ENCODE measurements at regions not wholly inside any gene's neighbourhood (a gene's known extent, or its start where the extent isn't known, plus 50 kb on each side); places are given as distances from the start of the nearest gene placed in this dataset.

DNA sequence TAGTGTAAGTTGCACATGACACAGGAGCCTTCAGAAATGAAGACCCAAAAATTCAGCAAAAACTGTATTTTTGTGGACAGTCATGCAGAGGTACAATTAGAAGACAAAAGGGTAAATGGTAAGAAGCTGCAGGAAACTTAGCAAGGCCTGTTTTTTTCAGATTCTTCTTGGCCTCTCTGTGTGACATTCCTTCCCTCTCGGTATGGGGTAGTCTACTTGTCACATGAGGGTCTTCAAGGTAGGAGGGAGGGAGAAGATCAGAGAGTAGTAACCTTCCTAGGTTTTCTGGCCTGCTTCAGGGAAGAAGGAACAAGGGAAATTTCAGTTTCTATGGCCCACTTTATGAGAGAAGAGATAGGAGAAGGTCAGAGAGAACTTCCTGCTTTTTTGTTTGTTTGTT, 230.4 kb upstream of the PPP1R2C start:
- DNase-seq (ENCODE audit: low read depth, low spot score), result peak; percentile 25

GRCh38 chrX:43016021-43016420, 238.1 kb upstream of the PPP1R2C start:
- no peak for DNase-seq (ENCODE audit: low read depth, low spot score)

DNA sequence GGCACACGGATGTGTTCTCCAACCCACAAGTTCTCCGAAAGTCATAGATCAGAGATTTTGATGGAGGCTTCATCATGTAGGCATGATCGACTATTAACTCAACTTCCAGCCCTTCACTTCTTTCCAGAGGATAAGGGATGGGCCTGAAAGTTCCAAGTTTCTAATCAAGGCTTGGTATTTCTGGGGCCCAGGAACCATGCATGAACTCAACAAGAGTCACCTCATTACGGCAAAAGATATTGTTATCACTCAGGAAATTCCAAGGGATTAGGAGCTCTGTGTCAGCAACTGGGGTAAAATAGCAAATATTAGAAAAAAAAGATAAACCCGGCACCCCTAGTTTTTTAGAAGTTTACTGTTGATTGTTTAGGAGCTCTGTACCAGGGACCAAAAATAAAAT, 240.1 kb upstream of the PPP1R2C start:
- DNase-seq (ENCODE audit: low read depth, low spot score), result no peak

GRCh38 chrX:43019021-43019420, 241.1 kb upstream of the PPP1R2C start:
- DNase-seq (ENCODE audit: low read depth, low spot score), result no peak

DNA sequence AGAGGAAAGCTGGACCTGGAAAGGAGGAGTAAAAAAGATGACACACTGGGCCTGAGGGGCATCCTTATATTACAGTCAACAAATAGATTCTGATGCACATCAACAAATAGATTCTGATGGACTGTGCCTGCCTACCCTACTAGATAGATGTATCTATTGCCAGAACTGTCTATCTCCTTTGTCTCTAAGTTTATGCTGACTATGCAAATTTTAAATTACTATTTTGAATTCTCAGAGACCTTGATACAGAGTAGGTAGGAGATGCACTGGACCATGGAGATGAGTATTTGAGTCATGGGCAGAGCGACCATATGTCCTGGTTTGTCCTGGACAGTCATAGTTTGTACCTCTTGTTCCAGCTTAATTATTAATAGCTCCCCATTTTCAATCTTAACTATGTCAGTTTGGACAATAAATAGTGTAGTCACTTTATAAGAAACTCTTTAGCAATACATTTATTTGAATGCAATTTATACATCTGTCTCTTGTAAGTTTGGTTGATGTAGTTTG, 247.9 kb upstream of the PPP1R2C start:
- no peak for DNase-seq (ENCODE audit: low read depth, low spot score)

DNA sequence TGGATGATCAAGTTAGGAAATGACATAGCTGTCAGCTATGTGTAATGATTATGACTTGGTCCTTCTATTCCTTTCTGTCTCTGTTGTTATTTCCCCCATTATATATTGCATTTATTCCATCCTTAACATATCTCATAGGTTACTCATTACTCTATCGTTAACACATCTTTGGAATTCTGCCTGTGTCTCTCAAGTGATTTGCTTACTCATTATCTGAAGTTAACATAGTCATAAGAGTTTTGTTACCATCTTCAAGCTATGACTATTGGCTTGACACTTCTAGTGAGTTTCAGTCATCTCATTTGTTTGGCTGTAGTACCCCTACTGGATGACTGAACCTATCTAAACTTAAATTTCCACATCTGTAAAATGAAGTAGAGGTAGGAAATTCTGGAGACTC, 286.1 kb upstream of the PPP1R2C start:
- no peak for DNase-seq (ENCODE audit: low read depth, low spot score)

DNA sequence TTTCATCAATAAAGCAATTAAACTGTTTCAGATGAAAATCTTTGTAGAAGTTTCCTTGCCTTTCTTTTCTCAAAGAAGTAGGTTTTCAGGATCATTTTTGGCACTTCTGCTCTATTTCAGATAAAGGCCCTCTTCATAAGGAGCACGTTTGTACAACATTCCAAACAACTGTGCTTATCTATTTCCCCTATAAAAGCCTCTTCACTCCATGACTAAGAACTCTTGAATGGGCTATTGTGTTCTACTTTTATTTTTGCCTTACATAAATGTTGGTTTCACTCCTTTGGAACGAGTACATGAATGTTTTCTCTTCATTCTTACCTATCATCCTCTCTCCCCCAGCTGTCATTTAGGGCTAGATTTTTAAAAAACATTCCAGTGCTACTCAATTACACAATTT, 288.0 kb upstream of the PPP1R2C start:
- no peak for DNase-seq (ENCODE audit: low read depth, low spot score)

- DNase-seq (ENCODE audit: low read depth, low spot score), result no peak
Observed at GRCh38 chrX:43068639-43069038, 290.7 kb upstream of the PPP1R2C start.

GRCh38 chrX:43083016-43083415, 305.1 kb upstream of the PPP1R2C start:
- no peak for DNase-seq (ENCODE audit: low read depth, low spot score)

DNA sequence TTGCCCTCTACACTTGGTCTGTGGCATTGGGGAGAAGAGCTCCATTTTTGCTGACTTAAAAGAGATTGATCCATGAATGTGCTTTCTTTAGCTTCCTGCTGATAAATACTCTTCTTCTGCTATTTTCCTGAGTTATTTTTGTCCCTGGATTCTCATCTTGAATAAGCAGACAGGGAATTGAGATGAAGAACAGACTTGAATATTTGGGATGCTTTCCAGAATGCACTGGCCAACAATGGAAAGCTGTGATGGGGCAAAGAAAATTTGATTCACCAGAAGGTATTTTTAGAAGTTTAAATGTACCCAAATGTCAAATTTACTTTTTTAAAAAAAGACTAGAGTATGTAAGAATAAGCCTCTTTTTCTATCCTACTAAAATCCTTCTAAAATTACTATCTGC, 309.9 kb upstream of the PPP1R2C start:
- no peak for DNase-seq (ENCODE audit: low read depth, low spot score)

- DNase-seq (ENCODE audit: low read depth, low spot score), result no peak
Observed at GRCh38 chrX:43096830-43097229, 318.9 kb upstream of the PPP1R2C start.

- DNase-seq (ENCODE audit: low read depth, low spot score), result no peak
Observed at GRCh38 chrX:43106009-43106408, 328.0 kb upstream of the PPP1R2C start.

GRCh38 chrX:43108828-43109227, 330.9 kb upstream of the PPP1R2C start:
- DNase-seq (ENCODE audit: low read depth, low spot score), result peak; percentile 43

GRCh38 chrX:43121637-43122036, 343.7 kb upstream of the PPP1R2C start:
- DNase-seq (ENCODE audit: low read depth, low spot score), result peak; percentile 9

GRCh38 chrX:43139645-43140044, 361.7 kb upstream of the PPP1R2C start:
- DNase-seq (ENCODE audit: low read depth, low spot score), result no peak

- no peak for DNase-seq (ENCODE audit: low read depth, low spot score)
Observed at GRCh38 chrX:43140582-43140981, 362.6 kb upstream of the PPP1R2C start.

GRCh38 chrX:43141885-43142284, 363.9 kb upstream of the PPP1R2C start:
- DNase-seq (ENCODE audit: low read depth, low spot score), result no peak

DNA sequence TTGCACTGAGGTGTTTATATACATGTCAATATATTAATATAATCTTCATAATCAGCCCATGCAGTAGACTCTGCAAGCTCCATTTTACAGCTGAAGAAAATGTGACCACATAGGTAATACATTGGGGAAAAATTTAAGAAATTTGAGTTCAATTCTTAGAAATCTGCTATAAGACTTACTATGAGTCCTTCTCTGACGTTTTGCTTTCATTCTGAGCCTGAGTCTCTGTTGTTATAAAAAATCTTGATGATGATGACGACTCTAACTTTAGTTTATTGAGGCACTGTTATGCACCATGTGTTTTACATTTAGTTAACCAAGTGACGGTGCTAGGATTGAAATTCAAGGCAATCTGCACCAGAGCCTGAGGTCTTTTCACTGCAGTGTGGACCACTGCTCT, 370.3 kb upstream of the PPP1R2C start:
- DNase-seq (ENCODE audit: low read depth, low spot score), result no peak

DNA sequence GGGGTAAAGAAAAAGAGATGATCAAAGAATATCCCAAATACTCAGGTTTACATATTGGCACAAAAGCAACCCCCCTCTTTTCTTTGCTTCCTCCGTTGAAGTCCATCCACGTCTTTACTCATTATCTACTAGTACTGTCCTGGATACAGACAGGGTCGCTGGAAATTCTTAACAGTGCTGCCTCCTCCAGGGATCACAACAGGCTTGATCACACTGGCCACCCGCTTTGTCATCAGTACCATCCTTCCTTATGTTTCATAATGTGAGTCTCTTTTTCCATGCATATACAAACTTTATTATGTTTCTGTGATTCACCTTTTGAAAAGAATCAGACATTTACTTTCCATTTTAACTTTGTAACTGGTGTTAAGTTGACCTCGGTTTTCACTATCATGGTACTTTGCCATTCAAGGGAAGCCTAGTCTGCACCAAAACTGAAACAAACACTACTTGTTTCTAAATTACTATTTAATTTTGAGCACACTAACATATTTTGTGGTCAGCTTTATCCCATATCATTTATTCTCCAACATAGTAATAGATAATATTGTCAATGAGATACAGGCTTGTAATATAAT, 387.5 kb upstream of the PPP1R2C start:
- DNase-seq (ENCODE audit: low read depth, low spot score), result no peak

GRCh38 chrX:43166874-43167273, 388.9 kb upstream of the PPP1R2C start:
- no peak for DNase-seq (ENCODE audit: low read depth, low spot score)

DNA sequence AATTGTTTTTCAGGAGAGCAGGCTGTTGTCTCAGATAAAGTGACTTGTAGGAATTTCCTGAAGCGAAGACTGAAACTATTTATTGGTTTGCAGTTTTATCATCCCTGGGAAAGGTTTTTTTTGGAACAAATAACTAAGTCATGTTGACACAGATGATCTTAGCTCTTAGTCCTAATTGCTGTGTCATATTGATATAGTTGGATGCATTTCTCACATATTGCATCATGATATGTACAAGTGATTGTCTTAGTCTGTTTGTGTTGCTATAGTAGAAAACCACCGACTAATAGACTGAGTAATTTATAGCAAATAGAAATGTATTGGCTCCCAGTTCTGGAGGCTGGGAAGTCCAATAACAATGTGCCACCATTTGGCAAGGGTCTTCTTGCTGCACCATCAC, 397.5 kb upstream of the PPP1R2C start:
- DNase-seq (ENCODE audit: low read depth, low spot score), result no peak

DNA sequence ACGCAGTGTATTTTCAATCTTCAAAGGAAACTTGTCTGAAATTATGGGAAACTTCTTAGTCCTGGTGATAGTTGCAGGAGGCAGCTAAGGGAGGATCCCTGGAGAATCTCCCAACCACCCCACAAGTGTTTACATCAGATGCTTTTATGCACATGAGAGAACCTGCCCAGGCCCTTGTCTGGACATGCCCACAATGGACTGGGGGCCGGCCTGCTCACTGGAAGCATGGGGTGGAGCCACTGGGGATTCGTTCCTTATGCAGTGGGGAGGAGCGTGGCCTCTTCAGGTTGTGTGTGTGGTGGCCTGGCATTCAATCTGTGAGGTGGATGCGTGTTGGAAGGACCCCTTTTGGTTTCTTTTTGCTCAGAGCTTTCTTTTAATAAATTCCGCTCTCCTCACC, 398.7 kb upstream of the PPP1R2C start:
- DNase-seq (ENCODE audit: low read depth, low spot score), result no peak

DNA sequence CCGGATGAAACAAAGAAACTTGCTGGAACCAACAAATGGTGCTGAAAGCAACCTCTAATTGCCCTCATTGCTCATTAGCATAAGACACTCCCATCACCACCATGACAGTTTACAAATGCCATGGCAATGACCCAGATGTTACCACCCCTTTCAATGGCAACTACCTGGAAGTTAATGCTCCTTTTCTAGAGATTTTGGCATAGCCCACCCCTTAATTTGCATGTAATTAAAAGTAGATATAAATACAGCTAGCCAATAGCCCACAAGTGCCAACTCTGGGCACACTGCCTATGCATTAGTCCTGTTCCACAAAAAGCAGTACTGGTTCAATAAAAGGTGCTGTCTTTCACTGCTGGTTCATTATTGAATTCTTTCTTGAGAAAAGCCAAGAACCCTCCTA, 410.3 kb upstream of the PPP1R2C start:
- no peak for DNase-seq (ENCODE audit: low read depth, low spot score)

DNA sequence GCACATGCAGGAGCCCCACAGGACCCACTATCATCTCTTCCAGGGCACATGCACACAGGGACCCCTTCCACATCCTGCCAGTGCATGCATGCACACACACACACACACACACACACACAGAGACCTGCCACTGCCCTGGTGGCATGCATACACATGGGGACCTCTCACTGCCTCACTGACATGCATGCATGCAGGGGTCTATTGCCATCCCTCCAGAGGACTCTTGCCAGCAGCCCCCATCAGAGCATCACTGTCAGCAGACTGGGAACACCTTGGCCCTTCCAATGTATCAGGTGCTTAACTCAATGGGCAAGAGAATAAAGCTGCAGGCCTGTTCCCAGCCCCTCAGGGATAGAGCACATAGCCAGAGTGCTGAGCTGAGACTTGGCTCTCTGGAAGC, 433.6 kb upstream of the PPP1R2C start:
- DNase-seq (ENCODE audit: low read depth, low spot score), result no peak
